Upper lobe of left lung (tissue), 4 donors: ENCODE measurements at regions not wholly inside any gene's neighbourhood (a gene's known extent, or its start where the extent isn't known, plus 50 kb on each side); places are given as distances from the start of the nearest gene placed in this dataset.

Experiments used
- CTCF ChIP-seq, 6 experiments: fragments of 450-650 bp in 4 of 6; fragments of 200-600 bp in 2 of 6; sonication (generic) in 2 of 6; IDR thresholded peaks; one replicate each; pipeline ENCODE4 v1.5.1; 2016 to 2019; ENCODE audit warnings: antibody characterized with exemption in 6 of 6
- POLR2A ChIP-seq, 4 donors: fragments of 450-650 bp; IDR thresholded peaks; one replicate each; pipeline ENCODE4 v1.5.1; 2016 to 2017; ENCODE audit warnings: antibody characterized with exemption in 4 of 4, mild to moderate bottlenecking in 2 of 4
- POLR2AphosphoS5 ChIP-seq, 2 donors: sonication (generic); formaldehyde crosslinking; IDR thresholded peaks; one replicate each; pipeline ENCODE4 v1.5.1; 2017; ENCODE audit warnings: antibody characterized with exemption in 2 of 2

GRCh38 chr5:39968381-39968780, 543.6 kb upstream of the DAB2 start:
- no peak for TF ChIP-seq CTCF (IDR thresholded peaks at IDR 0.05)
- no peak for TF ChIP-seq POLR2AphosphoS5 (IDR thresholded peaks at IDR 0.05)
- no peak for TF ChIP-seq POLR2A (IDR thresholded peaks at IDR 0.05)
